MM.1S (cell line): ENCODE measurements at regions not wholly inside any gene's neighbourhood (a gene's known extent, or its start where the extent isn't known, plus 50 kb on each side); places are given as distances from the start of the nearest gene placed in this dataset.

ENCODE experiments used
- EZH2 ChIP-seq: fragments of 300-600 bp; sonication (generic); optimal IDR thresholded peaks from 2 replicates; pipeline ENCODE3; 2017; ENCODE audit warnings: low read depth, mild to moderate bottlenecking, antibody characterized with exemption, low read length, mixed read lengths
- TF ChIP-seq, protein P1 (sequence below): fragments of 300-600 bp; sonication (generic); IDR thresholded peaks from 2 replicates; pipeline ENCODE4 v1.5.1; 2016; ENCODE audit warnings: antibody characterized with exemption, low read length, mixed read lengths

DNA sequence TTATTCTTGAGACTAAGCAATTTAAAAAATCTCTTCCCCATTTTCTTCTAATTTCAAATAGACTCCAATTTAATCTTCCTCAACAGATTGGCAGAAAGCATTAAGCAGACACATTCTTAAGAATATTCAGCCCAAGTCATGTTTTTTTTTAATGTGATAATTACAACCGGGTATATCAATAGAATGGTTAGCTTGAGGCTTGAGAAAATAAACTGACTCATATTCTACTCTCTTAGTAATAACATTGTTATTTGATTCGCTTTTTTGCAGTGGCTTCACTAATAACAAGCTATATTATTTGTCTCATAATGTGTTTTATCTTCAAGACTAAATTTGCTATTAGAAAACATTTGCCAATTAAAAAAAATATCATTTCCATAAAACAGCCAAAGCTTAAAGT lies 488.6 kb upstream of the RGS18 start:
- TF ChIP-seq EZH2 = no peak
- TF ChIP-seq, protein P1, sequence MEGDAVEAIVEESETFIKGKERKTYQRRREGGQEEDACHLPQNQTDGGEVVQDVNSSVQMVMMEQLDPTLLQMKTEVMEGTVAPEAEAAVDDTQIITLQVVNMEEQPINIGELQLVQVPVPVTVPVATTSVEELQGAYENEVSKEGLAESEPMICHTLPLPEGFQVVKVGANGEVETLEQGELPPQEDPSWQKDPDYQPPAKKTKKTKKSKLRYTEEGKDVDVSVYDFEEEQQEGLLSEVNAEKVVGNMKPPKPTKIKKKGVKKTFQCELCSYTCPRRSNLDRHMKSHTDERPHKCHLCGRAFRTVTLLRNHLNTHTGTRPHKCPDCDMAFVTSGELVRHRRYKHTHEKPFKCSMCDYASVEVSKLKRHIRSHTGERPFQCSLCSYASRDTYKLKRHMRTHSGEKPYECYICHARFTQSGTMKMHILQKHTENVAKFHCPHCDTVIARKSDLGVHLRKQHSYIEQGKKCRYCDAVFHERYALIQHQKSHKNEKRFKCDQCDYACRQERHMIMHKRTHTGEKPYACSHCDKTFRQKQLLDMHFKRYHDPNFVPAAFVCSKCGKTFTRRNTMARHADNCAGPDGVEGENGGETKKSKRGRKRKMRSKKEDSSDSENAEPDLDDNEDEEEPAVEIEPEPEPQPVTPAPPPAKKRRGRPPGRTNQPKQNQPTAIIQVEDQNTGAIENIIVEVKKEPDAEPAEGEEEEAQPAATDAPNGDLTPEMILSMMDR = no peak
